GM23338 (cell line): ENCODE measurements at regions not wholly inside any gene's neighbourhood (a gene's known extent, or its start where the extent isn't known, plus 50 kb on each side); places are given as distances from the start of the nearest gene placed in this dataset.
"Not testable (repeated sequence)": the region's sequence is repeated elsewhere in the genome, so short reads cannot be mapped to it uniquely, and the experiment has no call there.

ENCODE experiments used
- ATAC-seq: fragments of 200-7000 bp; cut with Tn5 transposase; 3 replicates; pipeline ENCODE4 v1.9.1; 2020
- DNase-seq: peaks from one replicate; pipeline ENCODE4 v3.0.0-alpha.2; 2015; ENCODE audit warnings: low spot score
- H2AFZ ChIP-seq: fragments of 200-600 bp; sonication (generic); 2 replicates; pipeline ENCODE4 v1.8.0; 2016; ENCODE audit warnings: antibody characterized with exemption, mild to moderate bottlenecking, moderate library complexity
- H3F3A ChIP-seq: fragments of 200-600 bp; sonication (generic); replicated peaks from 2 replicates; pipeline ENCODE4 v1.8.0; 2017; ENCODE audit warnings: antibody characterized with exemption, mixed run types, low read depth
- H3K27ac ChIP-seq: fragments of 200-600 bp; sonication (generic); 2 replicates; pipeline ENCODE4 v1.6.1; 2016; ENCODE audit warnings: low read depth
- H3K27me3 ChIP-seq: fragments of 200-600 bp; sonication (generic); 2 replicates; pipeline ENCODE4 v1.8.0; 2016; ENCODE audit warnings: mild to moderate bottlenecking, mixed run types, moderate library complexity; ENCODE audit not compliant: insufficient read depth
- H3K36me3 ChIP-seq: fragments of 200-600 bp; sonication (generic); 2 replicates; pipeline ENCODE4 v1.8.0; 2016; ENCODE audit warnings: mild to moderate bottlenecking; ENCODE audit not compliant: insufficient read depth
- H3K4me1 ChIP-seq: fragments of 200-600 bp; sonication (generic); 2 replicates; pipeline ENCODE4 v1.8.0; 2016; ENCODE audit warnings: mild to moderate bottlenecking, moderate library complexity; ENCODE audit not compliant: insufficient read depth
- H3K4me2 ChIP-seq: fragments of 200-600 bp; sonication (generic); 2 replicates; pipeline ENCODE4 v1.7.1; 2017; ENCODE audit warnings: mixed run types
- H3K4me3 ChIP-seq: fragments of 200-600 bp; sonication (generic); 2 replicates; pipeline ENCODE4 v1.6.1; 2016; ENCODE audit warnings: mixed run types
- H3K79me2 ChIP-seq: fragments of 200-600 bp; sonication (generic); replicated peaks from 2 replicates; pipeline ENCODE4 v1.8.0; 2017; ENCODE audit warnings: mild to moderate bottlenecking; ENCODE audit not compliant: insufficient read depth
- H3K9me2 ChIP-seq: fragments of 200-600 bp; sonication (generic); 2 replicates; pipeline ENCODE4 v1.8.0; 2017; ENCODE audit not compliant: insufficient read depth
- H4K20me1 ChIP-seq: fragments of 200-600 bp; sonication (generic); replicated peaks from 2 replicates; pipeline ENCODE4 v1.8.0; 2017; ENCODE audit warnings: mild to moderate bottlenecking; ENCODE audit not compliant: insufficient read depth
- H3K27ac Mint-ChIP-seq: 2 replicates; pipeline ENCODE4 v1.8.0; 2020; ENCODE audit warnings: inconsistent platforms, mild to moderate bottlenecking, moderate library complexity, mixed read lengths
- H3K27me3 Mint-ChIP-seq: 3 replicates; pipeline ENCODE4 v1.8.0; 2022; ENCODE audit warnings: low read depth, mild to moderate bottlenecking, moderate library complexity, mixed read lengths, inconsistent platforms; ENCODE audit not compliant: insufficient read depth, poor library complexity
- H3K36me3 Mint-ChIP-seq: 3 replicates; pipeline ENCODE4 v1.8.0; 2021; ENCODE audit warnings: low read depth, mild to moderate bottlenecking, inconsistent platforms, moderate library complexity, mixed read lengths
- H3K4me1 Mint-ChIP-seq: 3 replicates; pipeline ENCODE4 v1.8.0; 2020; ENCODE audit warnings: mild to moderate bottlenecking, inconsistent platforms, mixed read lengths
- H3K4me3 Mint-ChIP-seq: 3 replicates; pipeline ENCODE4 v1.8.0; 2021; ENCODE audit warnings: moderate library complexity, mild to moderate bottlenecking, inconsistent platforms, mixed read lengths
- H3K9me3 Mint-ChIP-seq: 3 replicates; pipeline ENCODE4 v1.8.0; 2020; ENCODE audit warnings: moderate library complexity, mild to moderate bottlenecking, inconsistent platforms, mixed read lengths
- EZH2 ChIP-seq: fragments of 200-600 bp; sonication (generic); IDR thresholded peaks from one replicate; pipeline ENCODE4 v1.8.0; 2017; ENCODE audit warnings: antibody characterized with exemption, mild to moderate bottlenecking, low read depth; ENCODE audit not compliant: unreplicated experiment
- REST ChIP-seq: IDR thresholded peaks from one replicate; pipeline ENCODE4 v1.6.1; 2018; ENCODE audit warnings: antibody characterized with exemption; ENCODE audit not compliant: unreplicated experiment
- ZNF114 ChIP-seq: fragments of 250-450 bp; sonication (Bioruptor Pico); IDR thresholded peaks from 2 replicates; pipeline ENCODE4 v1.5.0; 2020; ENCODE audit warnings: mild to moderate bottlenecking, moderate library complexity
- ZNF462 ChIP-seq: fragments of 250-450 bp; sonication (Bioruptor Pico); IDR thresholded peaks from 2 replicates; pipeline ENCODE4 v1.5.0; 2020; ENCODE audit warnings: mild to moderate bottlenecking, moderate library complexity

GRCh38 chr10:120212275-120212674, 244.8 kb upstream of the PLPP4 start:
- Histone ChIP-seq H3K9me2 (no peaks in the 10 kb centered on the region; the same call in 1 of the 2 replicates), H3K4me2 (no peak overlapping the region), H3K27me3 (no peaks in the 10 kb centered on the region), H3K36me3 (no peaks in the 10 kb centered on the region), H3K4me1 (no peaks in the 10 kb centered on the region), H3K27ac (no peak overlapping the region), H3K4me3 (no peak overlapping the region), H4K20me1 (no peaks in the 10 kb centered on the region), H3F3A (no peaks in the 10 kb centered on the region), H3K79me2 (no peaks in the 10 kb centered on the region), H2AFZ (no peak overlapping the region)
- peaks cover 9% of the 10 kb centered on the region for H3K36me3 Mint-ChIP-seq
- H3K27ac Mint-ChIP-seq, result no peak overlapping the region
- DNase-seq, result no peak
- peaks cover 23% of the 10 kb centered on the region for H3K9me3 Mint-ChIP-seq
- H3K4me3 Mint-ChIP-seq, result no peak overlapping the region
- H3K4me1 Mint-ChIP-seq, result no peaks in the 10 kb centered on the region
- no peak for ATAC-seq
- H3K27me3 Mint-ChIP-seq, result peaks cover 2% of the 10 kb centered on the region
- TF ChIP-seq ZNF114 (CRISPR knock-in tag) (no peak), REST (no peak), ZNF462 (CRISPR knock-in tag) (no peak), EZH2 (no peak)

GRCh38 chr10:120213283-120213682, 243.7 kb upstream of the PLPP4 start:
- H3K36me3 Mint-ChIP-seq, H3K4me3 Mint-ChIP-seq, H3F3A ChIP-seq, H3K27ac Mint-ChIP-seq, H3K4me3 ChIP-seq, DNase-seq, H3K27ac ChIP-seq, H3K9me2 ChIP-seq, H3K4me2 ChIP-seq, H3K27me3 Mint-ChIP-seq, H3K4me1 ChIP-seq, ATAC-seq, H3K4me1 Mint-ChIP-seq, H3K36me3 ChIP-seq, H2AFZ ChIP-seq, H3K27me3 ChIP-seq, H3K79me2 ChIP-seq, H4K20me1 ChIP-seq: not testable (repeated sequence)
- H3K9me3 Mint-ChIP-seq, result peaks cover 26% of the 10 kb centered on the region
